NCI-H510A (cell line): ENCODE measurements at regions not wholly inside any gene's neighbourhood (a gene's known extent, or its start where the extent isn't known, plus 50 kb on each side); places are given as distances from the start of the nearest gene placed in this dataset.
"Not testable (repeated sequence)": the region's sequence is repeated elsewhere in the genome, so short reads cannot be mapped to it uniquely, and the experiment has no call there.

Source experiments
- DNase-seq: peaks from one replicate; lab custom pipeline; 2025; lab: John Stamatoyannopoulos, UW

DNA sequence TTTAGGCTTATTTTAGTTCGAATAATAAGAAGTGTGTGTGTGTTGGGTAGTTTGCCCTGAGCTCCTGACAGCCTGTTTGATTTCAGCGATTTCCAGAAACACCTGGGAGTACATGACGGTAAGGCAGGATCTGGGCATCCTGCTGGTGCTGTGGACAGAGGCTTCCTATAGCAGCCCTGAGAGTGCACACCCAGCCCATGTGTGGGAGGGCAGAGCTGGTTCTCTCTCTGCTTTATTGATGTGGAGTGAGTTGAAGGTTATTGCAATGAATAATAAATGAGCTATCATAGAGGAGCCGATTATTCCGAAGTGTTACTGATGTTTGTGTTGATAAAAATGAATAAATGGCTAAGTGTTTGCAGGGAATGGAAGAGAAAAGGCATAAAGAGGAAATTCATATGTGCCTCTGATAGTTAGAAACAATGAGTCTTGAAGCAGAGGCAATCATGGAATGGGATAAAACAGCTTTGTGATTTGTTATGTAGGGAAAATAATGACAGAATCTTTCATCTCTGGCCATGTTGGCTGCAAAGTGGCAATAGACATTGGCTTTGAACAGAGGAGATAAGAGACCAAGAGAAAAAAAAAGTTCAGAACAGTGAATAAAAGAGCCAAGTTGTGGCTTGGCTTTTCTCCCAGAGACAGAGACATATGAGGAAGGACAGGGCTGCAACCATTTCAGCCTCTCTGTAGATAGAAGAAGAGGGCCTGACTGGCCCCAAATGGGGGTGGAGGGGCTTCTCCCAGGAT lies 166.2 kb upstream of the CHD6 start:
- no peak for DNase-seq

DNA sequence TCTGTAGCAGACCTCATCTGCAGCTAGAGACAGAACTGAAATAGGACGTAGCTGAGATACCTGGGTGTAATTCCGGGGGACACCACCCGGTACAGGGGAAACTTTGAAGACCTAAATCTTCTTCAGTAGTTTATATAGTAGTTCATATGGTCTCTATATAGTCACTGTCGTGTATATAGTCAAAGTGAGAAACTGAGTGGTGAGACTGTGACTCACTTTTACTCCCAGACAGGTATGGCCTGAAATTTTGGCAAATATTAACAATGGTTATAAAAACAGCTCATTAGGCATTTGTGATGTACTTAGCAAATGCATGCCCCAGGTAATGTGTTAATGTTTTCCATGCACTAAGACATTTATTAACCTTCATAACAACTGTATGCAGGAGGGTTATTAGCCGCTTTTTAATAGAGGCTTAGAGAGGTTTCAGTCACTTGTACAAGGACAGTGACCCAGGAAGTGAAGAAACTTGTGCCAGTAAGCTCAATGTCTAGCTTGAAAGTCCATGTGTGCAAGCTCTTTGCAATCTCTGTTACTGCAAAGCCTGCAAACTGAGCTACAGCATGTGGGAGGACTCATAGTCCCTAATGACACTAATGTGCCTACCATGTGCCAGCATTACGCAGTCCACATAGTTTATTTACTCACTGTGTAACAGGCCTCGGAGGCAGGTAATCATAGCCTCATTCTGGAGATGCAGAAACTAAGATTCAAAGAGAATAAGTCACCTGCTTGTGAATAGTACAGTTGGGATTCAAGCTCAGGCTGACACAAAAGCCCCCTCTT lies 165.4 kb upstream of the CHD6 start:
- DNase-seq, result no peak

DNA sequence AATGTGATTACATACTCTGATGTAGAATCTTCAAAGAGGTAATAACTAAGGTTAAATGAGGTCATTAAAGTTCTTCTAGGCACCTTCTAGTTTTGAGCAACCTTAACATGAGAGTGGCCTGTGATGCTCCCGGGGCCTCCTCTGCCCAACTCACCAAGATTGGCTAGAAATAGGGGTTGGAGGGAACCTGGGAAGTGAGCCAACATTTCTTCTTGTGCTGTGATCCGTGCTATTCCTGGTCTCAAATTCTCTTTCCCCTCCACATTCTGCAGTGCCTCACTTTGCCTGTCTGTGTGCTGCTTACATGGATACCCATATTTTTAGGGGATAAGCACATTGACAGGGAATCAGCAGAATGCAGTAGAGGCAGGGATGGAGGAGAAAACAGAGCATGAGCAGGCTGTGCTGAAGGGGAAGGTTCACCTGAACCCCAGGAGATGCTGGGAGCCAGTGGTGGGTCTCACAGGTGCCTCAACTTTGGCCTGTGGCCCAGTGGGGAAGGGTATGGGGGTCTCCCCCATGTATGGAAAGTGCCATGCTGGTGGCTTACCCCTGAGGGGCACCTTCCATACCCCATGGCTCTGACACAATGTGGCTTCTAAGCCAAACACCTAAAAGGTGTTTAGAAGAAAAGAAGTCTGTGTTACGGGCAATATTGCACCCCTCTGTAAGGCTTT lies 164.7 kb upstream of the CHD6 start:
- no peak for DNase-seq

DNA sequence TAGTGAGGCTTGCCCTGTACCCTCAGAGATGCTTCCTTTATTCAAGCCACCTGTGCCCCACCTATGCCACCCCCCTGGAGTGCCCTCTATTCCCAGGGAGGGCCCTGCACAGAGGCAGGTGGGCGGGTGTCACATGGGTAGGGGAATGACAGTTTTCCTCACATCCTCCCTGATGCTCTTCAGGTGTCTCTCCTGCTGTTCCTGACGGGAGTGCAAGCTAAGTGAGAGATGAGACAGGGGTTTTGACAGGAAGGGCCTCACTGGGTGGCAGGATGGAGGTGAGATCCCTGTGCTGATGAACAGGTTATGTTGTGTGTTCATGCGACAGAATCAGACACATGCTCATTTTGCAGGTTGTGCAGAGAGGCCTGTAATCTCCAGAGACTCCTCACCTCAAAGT lies 164.1 kb upstream of the CHD6 start:
- DNase-seq, result no peak

DNA sequence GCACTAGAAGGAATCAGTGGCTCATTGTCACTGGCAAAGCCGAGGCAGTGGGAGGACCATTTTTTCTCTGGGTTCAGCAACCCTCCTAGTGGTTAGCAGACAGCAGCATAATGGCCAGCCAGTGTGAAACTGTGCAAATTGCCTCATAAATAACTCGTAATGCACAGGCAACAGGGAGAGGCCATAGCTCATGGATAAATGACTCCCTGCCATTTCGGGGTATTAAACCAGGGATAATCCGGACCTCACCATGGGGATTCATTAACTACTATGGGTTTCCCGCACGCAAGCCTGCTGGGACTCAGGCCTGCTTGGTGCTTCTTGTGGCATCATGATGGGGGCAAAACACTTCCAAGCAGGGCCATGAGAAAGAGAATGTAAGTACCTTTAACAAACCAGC lies 158.2 kb upstream of the CHD6 start:
- DNase-seq, result no peak

DNA sequence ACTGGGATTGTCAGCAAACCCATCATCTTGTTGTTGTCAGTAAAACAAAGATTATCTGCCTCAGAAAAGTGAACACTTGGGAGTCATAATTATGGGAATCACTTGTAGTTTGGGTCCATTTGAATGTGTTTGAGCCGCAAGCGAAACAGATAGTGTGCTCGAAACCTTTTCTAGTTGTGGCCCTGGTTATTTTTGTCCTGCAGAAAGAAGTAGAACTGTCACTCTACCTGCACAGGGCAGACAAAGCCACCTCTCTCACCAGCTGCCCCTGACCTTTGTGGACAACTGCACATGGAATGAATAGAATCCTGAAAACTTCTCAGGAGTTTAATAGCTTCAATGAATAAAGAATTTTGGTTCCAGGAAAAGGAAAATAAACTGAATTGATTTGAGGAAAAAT lies 156.1 kb upstream of the CHD6 start:
- DNase-seq, result no peak

DNA sequence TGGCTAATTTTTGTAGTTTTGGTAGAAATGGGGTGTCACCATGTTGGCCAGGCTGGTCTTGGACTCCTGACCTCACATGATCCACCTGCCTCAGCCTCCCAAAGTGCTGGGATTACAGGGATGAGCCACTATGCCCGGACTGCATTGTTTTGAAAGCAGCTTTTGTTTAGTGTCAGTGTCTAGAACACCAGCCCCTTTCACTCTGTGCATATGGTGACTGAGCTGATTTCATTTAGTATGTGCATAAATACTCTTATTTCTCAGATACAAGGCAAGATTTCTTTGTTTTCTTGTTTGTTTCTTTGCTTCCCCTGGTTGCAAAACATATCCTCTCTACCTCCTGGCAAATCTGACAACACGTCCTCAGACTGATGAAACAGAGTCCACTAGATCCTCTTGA lies 152.8 kb upstream of the CHD6 start:
- no peak for DNase-seq

DNA sequence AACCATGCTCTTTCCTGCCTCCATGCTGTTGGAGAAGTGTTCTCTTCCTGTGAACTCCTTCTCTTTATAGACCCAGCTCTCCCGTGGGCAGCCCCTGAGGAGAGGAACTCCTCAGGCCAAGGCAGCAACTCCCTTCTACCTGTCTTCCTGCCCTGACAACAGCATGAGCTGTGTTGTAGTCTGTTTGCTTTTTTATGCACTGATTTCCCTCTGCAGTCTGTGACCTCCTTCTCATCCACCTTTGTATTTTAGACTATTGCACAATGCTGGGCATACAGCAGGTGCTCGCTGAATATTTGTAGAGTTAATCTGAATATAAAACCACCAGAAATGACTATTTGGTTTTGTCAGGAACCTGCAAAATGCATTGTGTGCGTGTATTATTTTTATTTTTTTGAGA lies 152.2 kb upstream of the CHD6 start:
- no peak for DNase-seq

DNA sequence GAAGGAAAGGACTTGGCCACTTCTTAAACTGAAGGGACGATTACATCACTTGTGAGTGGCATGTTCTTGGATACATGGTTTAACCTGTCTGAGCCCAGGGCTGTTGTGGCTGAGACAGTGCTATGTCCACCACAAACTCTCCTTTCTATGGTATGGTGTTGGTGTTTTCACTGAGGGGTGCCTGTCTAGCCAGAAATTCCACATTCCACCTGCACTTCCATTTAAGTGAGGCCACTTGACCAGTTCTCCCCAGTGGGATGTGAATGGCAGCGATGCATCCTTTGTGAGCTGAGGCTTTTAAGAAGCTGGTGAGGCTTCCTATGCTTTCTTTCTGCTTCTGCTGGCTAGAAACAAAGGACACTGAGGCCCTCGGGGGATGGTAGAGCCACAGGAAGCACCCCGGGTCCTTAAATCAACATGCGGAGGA lies 151.4 kb upstream of the CHD6 start:
- DNase-seq, result peak; percentile 30

DNA sequence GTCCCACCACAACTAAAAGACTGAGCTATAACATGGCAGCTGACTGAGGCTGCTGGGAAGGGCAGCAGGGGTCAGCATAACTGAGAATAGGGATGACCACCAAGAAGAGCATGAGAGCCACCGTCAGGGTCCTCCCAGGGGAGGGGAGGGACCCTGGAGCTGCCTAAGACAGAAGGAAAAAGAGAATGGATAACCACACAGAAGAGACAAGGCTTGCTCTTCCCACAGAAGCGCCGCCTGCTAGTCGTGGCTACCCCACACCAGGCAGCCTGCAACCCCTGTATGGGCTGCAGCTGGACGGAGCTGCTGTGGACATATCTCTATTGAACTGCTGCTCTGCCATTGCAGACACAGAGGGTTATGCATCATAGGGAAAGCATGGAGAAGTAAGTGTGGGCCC lies 132.0 kb upstream of the CHD6 start:
- DNase-seq, result no peak

DNA sequence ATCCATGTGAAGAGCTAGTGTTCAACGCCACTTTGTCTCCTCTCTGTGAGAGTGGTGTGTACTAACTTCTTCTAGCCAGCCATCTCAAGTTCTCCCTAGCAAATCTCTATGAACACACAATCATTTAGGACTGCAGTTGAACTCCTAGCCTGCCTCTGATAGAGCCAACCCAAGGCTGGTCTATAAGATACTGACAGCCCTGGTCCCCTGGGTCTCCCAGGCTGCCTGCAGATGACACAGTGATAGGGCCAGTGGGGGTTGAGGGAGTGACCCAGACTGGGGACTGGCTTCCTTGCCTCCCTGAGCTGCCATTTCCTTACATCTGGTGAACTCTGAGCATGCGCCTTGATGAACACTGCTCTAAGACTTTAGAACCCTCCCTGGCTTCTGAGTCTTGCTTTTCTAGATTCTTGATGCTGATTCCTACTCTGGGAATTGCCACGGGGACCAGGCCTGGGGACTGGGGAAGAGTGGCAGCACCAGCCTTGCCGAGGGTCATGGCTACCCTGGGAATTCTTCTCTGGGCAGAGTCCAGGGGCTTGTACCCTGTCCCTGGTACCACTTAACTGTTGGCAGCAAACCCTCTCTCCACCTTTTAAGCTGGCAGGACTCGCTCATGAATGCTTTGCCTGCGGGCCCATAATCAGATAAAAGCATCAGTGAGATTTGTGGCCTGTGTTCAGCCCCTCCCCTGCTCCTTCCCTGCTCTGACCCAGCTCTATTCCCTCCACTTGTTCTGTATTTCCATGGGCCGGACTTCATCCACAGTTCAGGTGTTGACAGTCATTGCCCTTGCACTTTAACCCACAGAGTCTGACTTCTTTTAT lies 130.8 kb upstream of the CHD6 start:
- no peak for DNase-seq

DNA sequence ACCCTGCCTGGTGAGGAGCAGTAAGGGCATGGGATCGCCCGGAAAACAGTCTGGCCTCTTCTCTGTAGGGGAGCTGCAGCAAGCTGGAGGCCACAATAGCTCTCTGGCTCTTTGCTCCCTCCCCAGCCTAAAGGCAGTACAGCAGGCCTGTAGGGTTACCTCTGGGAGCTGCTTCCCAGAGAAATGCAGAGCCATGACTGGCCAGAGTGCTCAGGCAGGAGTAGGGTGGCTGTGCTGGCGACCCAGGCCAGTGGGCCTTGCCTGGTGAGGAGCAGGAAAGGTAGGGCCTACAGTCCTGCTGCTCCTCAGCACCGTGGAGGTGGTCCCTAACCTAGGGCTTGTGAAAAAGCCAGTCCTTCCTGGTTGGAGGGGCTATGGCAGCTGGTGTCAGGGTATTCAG lies 129.9 kb upstream of the CHD6 start:
- DNase-seq, result no peak

DNA sequence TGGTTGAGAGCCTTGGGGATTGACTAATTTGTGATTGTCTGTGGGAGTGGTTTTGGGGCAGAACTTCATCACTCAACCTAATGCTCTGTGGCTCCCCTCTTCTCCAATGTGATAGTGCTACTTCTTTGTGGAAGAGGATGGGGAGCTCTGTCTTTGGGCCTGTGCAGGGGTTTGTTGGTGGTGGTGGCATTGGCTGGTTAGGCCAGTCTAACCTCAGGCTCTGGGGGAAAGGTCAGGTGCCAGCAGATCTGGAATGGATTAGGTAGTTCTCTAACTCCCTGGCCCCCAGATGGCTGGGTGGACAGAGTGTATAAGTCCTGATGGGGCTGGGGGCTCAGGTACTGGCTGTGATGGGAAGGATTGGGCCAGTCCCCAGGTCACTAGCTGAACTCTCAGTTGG lies 129.0 kb upstream of the CHD6 start:
- no peak for DNase-seq

DNA sequence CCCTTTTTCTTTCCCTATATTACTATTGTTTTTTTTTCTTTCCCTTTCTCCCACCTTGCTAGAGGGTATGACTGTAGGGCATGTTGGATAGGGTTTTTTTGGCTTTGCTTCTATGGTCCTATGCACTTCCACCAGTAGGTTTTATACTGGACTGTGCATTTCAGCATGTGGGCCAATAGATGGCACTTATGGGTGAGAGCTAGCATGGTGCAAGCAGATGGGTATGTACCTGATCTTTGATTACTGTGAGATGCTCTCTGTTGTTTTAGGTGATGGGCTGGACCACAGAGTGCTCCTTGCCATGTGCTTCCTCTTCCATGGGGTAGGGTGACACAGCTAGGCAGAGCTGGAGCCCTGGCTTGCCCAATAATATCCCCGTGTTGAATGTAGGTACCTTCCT lies 128.5 kb upstream of the CHD6 start:
- no peak for DNase-seq

DNA sequence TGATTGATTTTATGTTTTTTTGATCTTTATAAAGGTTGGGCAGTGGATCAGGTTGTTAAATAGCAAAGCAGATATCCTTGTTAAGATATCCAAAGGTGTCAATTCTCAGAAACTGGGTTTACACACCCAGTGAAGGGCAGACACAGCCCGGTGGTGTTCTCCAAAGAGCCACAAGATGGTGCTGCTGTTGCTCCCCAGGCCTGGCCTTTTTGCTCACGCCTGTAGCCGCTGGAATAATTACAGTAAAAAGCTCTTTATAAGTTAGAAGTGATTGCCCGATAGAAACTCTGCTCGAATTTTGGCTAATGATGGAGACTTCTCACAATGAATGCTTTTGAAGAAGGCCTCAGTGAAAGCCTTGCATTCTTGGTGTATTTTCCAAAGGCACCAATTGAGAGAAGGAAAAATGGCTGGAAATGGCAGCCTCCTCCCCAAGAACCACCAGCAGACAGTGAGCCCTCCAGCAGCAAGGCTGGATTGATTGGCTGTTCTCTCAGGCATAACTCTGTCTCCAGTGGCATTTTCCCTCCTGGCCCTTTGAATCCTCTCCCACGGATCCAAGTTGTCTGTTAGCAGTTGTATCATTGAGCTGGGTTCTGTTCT lies 120.5 kb upstream of the CHD6 start:
- peak; percentile 34 for DNase-seq

DNA sequence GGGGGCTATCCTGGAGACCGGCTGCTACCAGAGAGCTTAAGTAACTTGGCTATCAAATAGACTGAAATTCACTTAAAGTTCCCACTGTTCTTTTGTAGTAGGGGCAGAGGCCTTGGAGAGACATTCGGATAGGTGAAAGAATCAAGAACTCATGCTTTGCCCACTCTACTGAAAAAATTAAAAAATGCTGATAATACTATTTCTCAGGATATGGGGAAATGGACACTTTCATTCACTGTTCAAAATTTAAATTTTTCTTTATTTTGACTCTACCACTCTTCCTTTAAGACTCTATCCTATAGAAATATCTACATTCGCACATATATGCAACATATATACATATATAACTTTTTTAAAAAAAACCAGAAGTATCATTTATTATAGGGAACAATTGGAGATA lies 117.8 kb upstream of the CHD6 start:
- DNase-seq, result no peak

DNA sequence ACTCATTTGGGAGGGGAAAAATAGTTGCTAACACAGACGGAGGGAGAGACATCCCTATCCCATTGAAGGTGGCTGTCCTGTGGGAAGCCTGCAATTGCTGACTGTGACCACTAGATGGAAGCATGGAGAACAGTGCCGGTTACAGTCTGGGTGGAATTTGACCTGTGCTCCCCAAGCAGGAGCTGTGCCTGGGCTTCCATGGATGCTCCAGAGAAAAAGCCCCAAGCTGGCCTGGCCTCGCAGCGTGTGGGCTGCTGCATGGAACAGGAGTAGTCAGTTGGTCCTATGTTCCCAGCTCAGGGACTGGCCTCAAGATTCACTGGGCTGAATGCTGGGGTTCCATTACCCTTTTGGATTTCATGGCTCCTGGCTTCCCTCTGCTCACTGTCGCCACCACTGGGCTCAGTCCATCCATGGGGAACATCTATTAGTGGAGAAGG lies 116.3 kb upstream of the CHD6 start:
- no peak for DNase-seq

DNA sequence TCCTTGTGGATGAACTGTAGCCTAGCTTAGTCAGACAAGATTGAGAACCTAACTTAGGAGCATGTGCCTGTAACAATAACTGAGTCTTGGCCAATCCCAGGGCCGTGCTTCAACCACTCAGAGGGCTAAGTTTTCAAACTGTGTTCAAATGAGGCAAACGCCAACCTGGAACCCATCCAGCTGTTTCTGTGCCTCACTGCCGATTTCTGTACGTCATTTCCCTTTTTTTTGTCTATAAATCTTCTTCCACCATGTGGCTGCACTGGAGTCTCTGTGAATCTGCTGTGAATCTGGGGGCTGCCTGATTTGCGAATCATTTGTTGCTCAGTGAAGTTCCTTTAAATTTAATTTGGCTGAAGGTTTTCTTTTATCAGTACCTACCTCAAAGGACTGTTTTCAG lies 115.0 kb upstream of the CHD6 start:
- no peak for DNase-seq

DNA sequence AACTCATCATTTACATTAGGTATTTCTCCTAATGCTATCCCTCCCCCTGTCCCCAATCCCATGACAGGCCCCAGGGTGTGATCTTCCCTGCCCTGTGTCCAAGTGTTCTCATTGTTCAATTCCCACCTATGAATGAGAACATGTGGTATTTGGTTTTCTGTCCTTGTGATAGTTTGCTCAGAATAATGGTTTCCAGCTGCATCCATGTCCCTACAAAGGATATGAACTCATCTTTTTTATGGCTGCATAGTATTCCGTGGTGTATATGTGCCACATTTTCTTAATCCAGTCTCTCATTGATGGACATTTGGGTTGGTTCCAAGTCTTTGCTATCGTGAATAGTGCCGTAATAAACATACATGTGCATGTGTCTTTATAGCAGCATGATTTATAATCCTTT lies 113.0 kb upstream of the CHD6 start:
- DNase-seq, result not testable (repeated sequence)

DNA sequence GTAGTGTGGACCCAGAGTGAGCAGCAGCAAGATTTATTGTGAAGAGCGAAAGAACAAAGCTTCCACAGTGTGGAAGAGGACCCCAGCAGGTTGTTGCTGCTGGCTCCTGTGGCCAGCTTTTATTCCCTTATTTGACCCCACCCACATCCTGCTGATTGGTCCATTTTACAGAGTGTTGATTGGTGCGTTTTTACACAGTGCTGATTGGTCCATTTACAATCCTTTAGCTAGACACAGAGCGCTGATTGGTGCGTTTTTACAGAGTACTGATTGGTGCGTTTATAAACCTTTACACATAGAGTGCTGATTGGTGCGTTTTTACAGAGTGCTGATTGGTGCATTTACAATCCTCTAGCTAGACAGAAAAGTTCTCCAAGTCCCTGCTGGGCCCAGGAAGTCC lies 109.5 kb upstream of the CHD6 start:
- DNase-seq, result not testable (repeated sequence)

DNA sequence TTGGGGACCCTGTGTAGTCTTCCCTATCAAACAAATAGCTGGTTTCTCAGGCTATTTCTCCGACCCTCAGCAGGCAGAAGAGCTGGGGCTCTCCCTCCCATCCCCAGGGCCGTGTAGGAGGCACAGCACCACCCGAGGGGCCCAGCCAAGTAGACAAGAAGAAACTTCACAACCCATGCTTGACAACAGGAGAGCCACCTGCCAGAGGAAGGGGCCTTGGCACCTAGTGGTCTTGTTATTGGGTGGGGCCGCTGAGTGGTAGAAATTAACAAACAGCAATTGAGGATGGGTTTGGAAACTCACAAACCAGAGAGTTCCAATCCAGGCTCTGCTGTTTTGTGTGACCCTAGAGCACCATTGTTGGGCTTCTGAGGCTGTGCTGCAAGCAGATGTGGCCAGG lies 108.5 kb upstream of the CHD6 start:
- no peak for DNase-seq

DNA sequence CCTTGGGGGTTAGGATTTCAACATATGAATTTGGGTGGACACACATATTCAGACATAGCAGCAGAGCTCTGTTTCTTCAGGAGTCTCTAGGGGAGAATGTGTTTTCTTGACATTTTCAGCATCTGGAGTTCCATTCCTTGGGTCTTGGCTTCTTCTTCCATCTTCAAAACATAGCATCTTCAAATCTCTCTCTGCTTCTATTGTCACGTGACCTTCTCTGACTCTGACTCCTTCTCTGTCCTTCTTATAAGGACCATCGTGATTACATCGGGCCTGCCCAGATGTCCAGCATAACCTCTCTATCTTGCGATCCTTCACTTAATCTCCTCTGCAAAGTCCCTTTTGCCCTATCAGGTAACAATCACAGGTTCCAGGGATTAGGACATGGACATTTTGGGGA lies 101.0 kb upstream of the CHD6 start:
- no peak for DNase-seq
